ENCODE measurements at regions not wholly inside any gene's neighbourhood (a gene's known extent, or its start where the extent isn't known, plus 50 kb on each side); places are given as distances from the start of the nearest gene placed in this dataset.

DNA sequence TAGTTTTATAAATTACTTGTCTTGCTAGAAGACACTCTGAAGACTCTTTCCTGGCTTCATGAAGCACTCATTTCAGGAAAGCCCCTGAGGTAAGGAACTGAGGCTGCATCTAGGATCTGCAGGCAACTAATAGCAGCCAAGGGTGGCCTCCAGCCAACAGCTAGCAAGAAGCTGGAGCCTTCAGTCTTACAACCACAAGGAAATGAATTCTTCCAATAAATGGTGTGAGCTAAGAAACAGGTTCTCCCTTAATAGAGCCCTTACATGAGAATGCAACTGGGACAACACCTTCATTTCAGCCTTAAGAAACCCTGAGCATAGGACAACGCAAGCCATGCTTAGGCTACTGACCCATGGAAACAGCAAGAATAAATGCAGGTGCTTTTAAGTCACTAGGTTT is 254.6 kb upstream of the RBBP8 start:
- H3K4me3 ChIP-seq (replicated peaks in 1 of 3; ENCODE audit: low read depth in 2 of 3, low read length in 3 of 3): no peak overlapping the region
- H2AFZ ChIP-seq (ENCODE audit: insufficient read depth, low read depth, low read length, poor library complexity, severe bottlenecking): no peak overlapping the region
- TF ChIP-seq, protein P1, sequence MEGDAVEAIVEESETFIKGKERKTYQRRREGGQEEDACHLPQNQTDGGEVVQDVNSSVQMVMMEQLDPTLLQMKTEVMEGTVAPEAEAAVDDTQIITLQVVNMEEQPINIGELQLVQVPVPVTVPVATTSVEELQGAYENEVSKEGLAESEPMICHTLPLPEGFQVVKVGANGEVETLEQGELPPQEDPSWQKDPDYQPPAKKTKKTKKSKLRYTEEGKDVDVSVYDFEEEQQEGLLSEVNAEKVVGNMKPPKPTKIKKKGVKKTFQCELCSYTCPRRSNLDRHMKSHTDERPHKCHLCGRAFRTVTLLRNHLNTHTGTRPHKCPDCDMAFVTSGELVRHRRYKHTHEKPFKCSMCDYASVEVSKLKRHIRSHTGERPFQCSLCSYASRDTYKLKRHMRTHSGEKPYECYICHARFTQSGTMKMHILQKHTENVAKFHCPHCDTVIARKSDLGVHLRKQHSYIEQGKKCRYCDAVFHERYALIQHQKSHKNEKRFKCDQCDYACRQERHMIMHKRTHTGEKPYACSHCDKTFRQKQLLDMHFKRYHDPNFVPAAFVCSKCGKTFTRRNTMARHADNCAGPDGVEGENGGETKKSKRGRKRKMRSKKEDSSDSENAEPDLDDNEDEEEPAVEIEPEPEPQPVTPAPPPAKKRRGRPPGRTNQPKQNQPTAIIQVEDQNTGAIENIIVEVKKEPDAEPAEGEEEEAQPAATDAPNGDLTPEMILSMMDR (IDR thresholded peaks at IDR 0.05): no peak
- H3K79me2 ChIP-seq (ENCODE audit: insufficient read depth, low read length): no peaks in the 10 kb centered on the region
- no peak overlapping the region for H3K27ac ChIP-seq (ENCODE audit: low read depth in 1 of 2, low read length in 2 of 2)
- H3K4me1 ChIP-seq (ENCODE audit: control insufficient read depth in 1 of 2, insufficient read depth in 2 of 2, low read length in 2 of 2): no peaks in the 10 kb centered on the region
- no peaks in the 10 kb centered on the region for H3K4me1 Mint-ChIP-seq
- no peaks in the 10 kb centered on the region for H3K36me3 ChIP-seq (replicated peaks in 1 of 2; ENCODE audit: control insufficient read depth in 1 of 2, insufficient read depth in 2 of 2, low read length in 2 of 2)
- H3K4me2 ChIP-seq (replicated peaks; ENCODE audit: extremely low read depth, low read length, poor library complexity, severe bottlenecking): no peak overlapping the region
- H3K9me3 Mint-ChIP-seq: peaks cover 0 to 6% (median 2%) of the 10 kb centered on the region in 7 donors
- intact Hi-C loops (cut with micrococcal nuclease): no loop called here
- no peaks in the 10 kb centered on the region for H3K36me3 Mint-ChIP-seq
- WGBS (ENCODE audit: insufficient coverage): 100% methylated on average over 1 of the region's 1 CpG
- H3K27ac Mint-ChIP-seq: no peak overlapping the region
- H3K9ac ChIP-seq (ENCODE audit: insufficient read depth, low read length, poor library complexity, severe bottlenecking): no peak overlapping the region
- H4K20me1 ChIP-seq (ENCODE audit: insufficient read depth, low read length): no peaks in the 10 kb centered on the region
- no peak for DNase-seq
- no peak overlapping the region for H3K4me3 Mint-ChIP-seq
- no peaks in the 10 kb centered on the region for H3K27me3 Mint-ChIP-seq (ENCODE audit: low read depth in 3 of 3)
- no peaks in the 10 kb centered on the region for H3K9me3 ChIP-seq (replicated peaks in 1 of 2; ENCODE audit: control insufficient read depth in 1 of 2, insufficient read depth in 1 of 2, low read length in 2 of 2)
- no peaks in the 10 kb centered on the region for H3K27me3 ChIP-seq (ENCODE audit: control insufficient read depth in 2 of 2, insufficient read depth in 2 of 2, low read length in 2 of 2)

DNA sequence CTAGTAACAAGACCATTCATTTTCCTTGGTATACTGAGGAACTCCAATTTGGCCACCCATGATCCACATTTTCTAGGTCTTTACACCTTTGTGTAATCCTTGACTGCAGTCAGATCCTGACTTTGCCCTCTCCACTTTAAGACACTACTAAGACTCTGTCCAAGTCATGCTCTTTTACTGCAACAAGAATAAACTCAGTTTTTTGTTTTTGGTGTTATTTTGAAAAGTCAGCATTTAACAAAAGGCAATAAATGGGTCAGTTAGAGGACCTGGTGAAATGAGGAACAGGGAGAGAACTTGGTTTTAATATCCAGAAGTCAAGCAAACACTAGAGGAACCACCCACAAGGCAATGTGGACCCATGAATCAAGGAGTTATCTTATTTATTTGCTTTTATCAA is 252.2 kb upstream of the RBBP8 start:
- Mint-ChIP-seq H3K27me3 (ENCODE audit: low read depth in 3 of 3) (peaks cover 0 to 2% (median 0%) of the 10 kb centered on the region in 3 donors), H3K4me3 (no peak overlapping the region), H3K27ac (no peak overlapping the region), H3K9me3 (peaks cover 0 to 3% (median 0%) of the 10 kb centered on the region in 7 donors), H3K36me3 (no peaks in the 10 kb centered on the region), H3K4me1 (no peaks in the 10 kb centered on the region)
- intact Hi-C loops (cut with micrococcal nuclease): no loop called here
- no peaks in the 10 kb centered on the region for H3K9me3 ChIP-seq (replicated peaks in 1 of 2; ENCODE audit: control insufficient read depth in 1 of 2, insufficient read depth in 1 of 2, low read length in 2 of 2)
- H3K9ac ChIP-seq (ENCODE audit: insufficient read depth, low read length, poor library complexity, severe bottlenecking): no peak overlapping the region
- H3K4me3 ChIP-seq (replicated peaks in 1 of 3; ENCODE audit: low read depth in 2 of 3, low read length in 3 of 3): no peak overlapping the region
- no peak overlapping the region for H3K27ac ChIP-seq (ENCODE audit: low read depth in 1 of 2, low read length in 2 of 2)
- no peaks in the 10 kb centered on the region for H3K27me3 ChIP-seq (ENCODE audit: control insufficient read depth in 2 of 2, insufficient read depth in 2 of 2, low read length in 2 of 2)
- no peak overlapping the region for H3K4me2 ChIP-seq (replicated peaks; ENCODE audit: extremely low read depth, low read length, poor library complexity, severe bottlenecking)
- DNase-seq: no peak
- H3K36me3 ChIP-seq (replicated peaks in 1 of 2; ENCODE audit: control insufficient read depth in 1 of 2, insufficient read depth in 2 of 2, low read length in 2 of 2): no peaks in the 10 kb centered on the region
- no peaks in the 10 kb centered on the region for H3K4me1 ChIP-seq (ENCODE audit: control insufficient read depth in 1 of 2, insufficient read depth in 2 of 2, low read length in 2 of 2)
- H3K79me2 ChIP-seq (ENCODE audit: insufficient read depth, low read length): no peaks in the 10 kb centered on the region
- no peak overlapping the region for H2AFZ ChIP-seq (ENCODE audit: insufficient read depth, low read depth, low read length, poor library complexity, severe bottlenecking)
- no peaks in the 10 kb centered on the region for H4K20me1 ChIP-seq (ENCODE audit: insufficient read depth, low read length)
- TF ChIP-seq, protein P1 (IDR thresholded peaks at IDR 0.05): no peak

All from CD14-positive monocyte (primary cell).